Adrenal gland (tissue), 9 donors: ENCODE measurements at regions not wholly inside any gene's neighbourhood (a gene's known extent, or its start where the extent isn't known, plus 50 kb on each side); places are given as distances from the start of the nearest gene placed in this dataset.

ENCODE experiments used
- DNase-seq, 7 donors: peaks; one replicate each; pipeline ENCODE4 v3.0.0-alpha.2; 2019 to 2020
- H3K27ac ChIP-seq, 5 donors: fragments of 200-600 bp; sonication (generic) in 4 of 5; 1 replicate in 3 of 5; 2 replicates in 2 of 5; pipeline versions ENCODE4 v1.5.1 to v1.8.0; 2016 to 2020; ENCODE audit warnings: mild to moderate bottlenecking in 1 of 5
- H3K27me3 ChIP-seq: fragments of 200-600 bp; 2 replicates; pipeline ENCODE4 v1.8.0; 2021
- H3K36me3 ChIP-seq, 2 donors: fragments of 200-600 bp; replicated peaks in 1 of 2; 1 replicate in 1 of 2; 2 replicates in 1 of 2; pipeline versions ENCODE4 v1.5.1 to v1.8.0; 2018 to 2022
- H3K4me1 ChIP-seq, 2 donors: fragments of 200-600 bp; replicated peaks in 1 of 2; 1 replicate in 1 of 2; 2 replicates in 1 of 2; pipeline versions ENCODE4 v1.5.1 to v1.8.0; 2018 to 2021
- H3K4me3 ChIP-seq, 4 donors: fragments of 200-600 bp; sonication (generic) in 3 of 4; one replicate each; pipeline ENCODE4 v1.5.1; 2016 to 2018
- H3K9me3 ChIP-seq, 3 donors: fragments of 200-600 bp; sonication (generic) in 1 of 3; replicated peaks in 1 of 3; 1 replicate in 2 of 3; 2 replicates in 1 of 3; pipeline versions ENCODE4 v1.5.1 to v1.8.0; 2016 to 2021
- CTCF ChIP-seq, 6 experiments: fragments of 450-650 bp in 4 of 6; fragments of 200-600 bp in 2 of 6; sonication (generic) in 1 of 6; IDR thresholded peaks; 1 replicate in 5 of 6; 2 replicates in 1 of 6; pipeline versions ENCODE4 v1.5.1 to v1.8.0; 2016 to 2021; ENCODE audit warnings: antibody characterized with exemption in 6 of 6, mild to moderate bottlenecking in 2 of 6, moderate library complexity in 1 of 6
- POLR2A ChIP-seq, 2 donors: fragments of 450-650 bp; IDR thresholded peaks; one replicate each; pipeline ENCODE4 v1.6.1; 2017; ENCODE audit warnings: antibody characterized with exemption in 2 of 2, mild to moderate bottlenecking in 2 of 2, moderate library complexity in 1 of 2
- WGBS, 4 donors: extraction: QIAGEN DNeasy Blood & Tissue Kit in 2 of 4; methylation state at CpG; one replicate each; pipeline versions ENCODE4 v1.1.5 to v1.1.7; 2013 to 2017; 5-methylcytosine and 5-hydroxymethylcytosine counted together
- intact Hi-C, 2 donors: fragments of 100-400 bp; cut with DNase I; formaldehyde crosslinking; loops; one replicate each; pipeline versions ENCODE4 v1.14.1 to v1.15.0; 2022 to 2023
- donor health status: healthy with polysubstance abuse.
- donor health status: Bipolar disorder and iron deficiency.
- donor health status: DM: yes; HTN: yes; CAD: no.
- donor health status: DM: no; HTN: no; CAD: no.
- donor health status: DM: no; HTN: no; CAD: no.

GRCh38 chr9:7601739-7602138 lies 197.8 kb downstream of the DMAC1 start:
- intact Hi-C loops, result no loop called here
- Histone ChIP-seq H3K4me1 (no peaks in the 10 kb centered on the region), H3K9me3 (no peaks in the 10 kb centered on the region), H3K27ac (no peak overlapping the region), H3K36me3 (no peaks in the 10 kb centered on the region), H3K27me3 (no peaks in the 10 kb centered on the region), H3K4me3 (no peak overlapping the region)
- no peak for TF ChIP-seq POLR2A (IDR thresholded peaks at IDR 0.05)
- TF ChIP-seq CTCF (IDR thresholded peaks at IDR 0.05), result no peak
- no peak for DNase-seq
- 63 to 77% (median 75%) methylated on average over 2 of the region's 2 CpGs for WGBS, 4 donors

GRCh38 chr9:7597716-7598115 lies 201.9 kb downstream of the DMAC1 start:
- no peak overlapping the region for H3K4me3 ChIP-seq
- TF ChIP-seq CTCF (IDR thresholded peaks at IDR 0.05), result no peak
- TF ChIP-seq POLR2A (IDR thresholded peaks at IDR 0.05), result no peak
- no peak for DNase-seq
- intact Hi-C loops, result no loop called here
- H3K9me3 ChIP-seq, result no peaks in the 10 kb centered on the region
- H3K4me1 ChIP-seq, result no peaks in the 10 kb centered on the region
- WGBS, 4 donors, result 96 to 97% (median 97%) methylated on average over 11 of the region's 11 CpGs
- H3K27me3 ChIP-seq, result no peaks in the 10 kb centered on the region
- H3K27ac ChIP-seq, result no peak overlapping the region
- H3K36me3 ChIP-seq, result no peaks in the 10 kb centered on the region

GRCh38 chr9:7592321-7593316 lies 207.0 kb downstream of the DMAC1 start:
- H3K4me3 ChIP-seq, result no peak overlapping the region
- intact Hi-C loops, result no loop called here
- H3K4me1 ChIP-seq, result no peaks in the 10 kb centered on the region
- no peaks in the 10 kb centered on the region for H3K9me3 ChIP-seq
- no peaks in the 10 kb centered on the region for H3K27me3 ChIP-seq
- TF ChIP-seq CTCF (IDR thresholded peaks at IDR 0.05) (no peak), POLR2A (IDR thresholded peaks at IDR 0.05) (no peak)
- no peaks in the 10 kb centered on the region for H3K36me3 ChIP-seq
- 63 to 77% (median 66%) methylated on average over 10 of the region's 10 CpGs for WGBS, 4 donors
- H3K27ac ChIP-seq, result no peak overlapping the region
- DNase-seq, result no peak

GRCh38 chr9:7591501-7591900 lies 208.1 kb downstream of the DMAC1 start:
- Histone ChIP-seq H3K36me3 (no peaks in the 10 kb centered on the region), H3K4me3 (no peak overlapping the region), H3K27ac (no peak overlapping the region), H3K9me3 (no peaks in the 10 kb centered on the region), H3K4me1 (no peaks in the 10 kb centered on the region), H3K27me3 (no peaks in the 10 kb centered on the region)
- intact Hi-C loops, result no loop called here
- 67 to 76% (median 72%) methylated on average over 2 of the region's 2 CpGs for WGBS, 4 donors
- TF ChIP-seq CTCF (IDR thresholded peaks at IDR 0.05), result no peak
- no peak for TF ChIP-seq POLR2A (IDR thresholded peaks at IDR 0.05)
- DNase-seq, result no peak
